K562 (cell line): ENCODE measurements at regions not wholly inside any gene's neighbourhood (a gene's known extent, or its start where the extent isn't known, plus 50 kb on each side); places are given as distances from the start of the nearest gene placed in this dataset.
A peak's percentile ranks its signal among the peaks of the same experiment; 100 is the strongest.

ENCODE experiments used
- ATAC-seq: fragments of 200-7000 bp; cut with Tn5 transposase; 3 replicates; pipeline ENCODE4 v1.9.1; 2020; ENCODE audit warnings: moderate library complexity
- BruUV-seq: library from RNA; stranded (reverse); fragments of 400-500 nt; replicated peaks from 2 replicates; lab custom pipeline; 2021; lab: Mats Ljungman, UMichigan
- CTCF ChIA-PET: fragments of 300-600 bp; formaldehyde crosslinking; extraction: SDS; loops from one replicate; lab custom pipeline; 2021; ENCODE audit warnings: low intra/inter-chr PET ratio; lab: Yijun Ruan, JAX
- POLR2A ChIA-PET: fragments of 300-600, 350-650 bp; sonication (Branson Sonifier 250); formaldehyde crosslinking; extraction: SDS; loops from one replicate; lab custom pipeline; 2021; ENCODE audit warnings: antibody characterized with exemption, inconsistent platforms; lab: Yijun Ruan, JAX
- DNase-seq, 4 experiments: peaks; one replicate each; pipeline versions ENCODE4 v3.0.0 to v3.0.0-alpha.2; 2011 to 2018; ENCODE audit warnings: low spot score in 3 of 4, mixed read lengths in 3 of 4; ENCODE audit errors: extremely low read depth in 1 of 4
- FAIRE-seq: peaks from 2 replicates; lab custom pipeline; 2011; peaks lifted over from hg19 to GRCh38; lab: Jason Lieb, UNC
- H2AFZ ChIP-seq: 2 replicates; pipeline ENCODE4 v1.6.0; 2011; ENCODE audit warnings: low read depth, low read length, control low read depth, inconsistent platforms
- H3K27ac ChIP-seq: fragments of 200-600 bp; 3 replicates; pipeline ENCODE4 v1.8.0; 2011; ENCODE audit warnings: low read depth, mild to moderate bottlenecking, control low read depth, inconsistent platforms, low read length, moderate library complexity, mixed read lengths; ENCODE audit errors: extremely low read depth
- H3K27me3 ChIP-seq, 2 experiments: fragments of 300-600 bp in 1 of 2; 2 replicates in 1 of 2; 3 replicates in 1 of 2; pipeline versions ENCODE4 v1.6.0 to v1.8.0; 2011; ENCODE audit warnings: inconsistent platforms in 2 of 2, low read length in 2 of 2, mild to moderate bottlenecking in 1 of 2, mixed read lengths in 1 of 2, moderate library complexity in 1 of 2; ENCODE audit not compliant: control insufficient read depth in 2 of 2, insufficient read depth in 2 of 2
- H3K36me3 ChIP-seq: fragments of 300-600 bp; 3 replicates; pipeline ENCODE4 v1.8.0; 2011; ENCODE audit warnings: mild to moderate bottlenecking, low read length, inconsistent platforms; ENCODE audit not compliant: control insufficient read depth, insufficient read depth
- H3K4me1 ChIP-seq, 2 experiments: fragments of 200-600 bp in 1 of 2; replicated peaks in 1 of 2; 2 replicates in 1 of 2; 3 replicates in 1 of 2; pipeline versions ENCODE4 v1.5.1 to v1.8.0; 2011; ENCODE audit warnings: inconsistent platforms in 2 of 2, low read length in 2 of 2, mild to moderate bottlenecking in 1 of 2, mixed read lengths in 1 of 2, moderate library complexity in 1 of 2; ENCODE audit not compliant: control insufficient read depth in 2 of 2, insufficient read depth in 2 of 2
- H3K4me2 ChIP-seq: 2 replicates; pipeline ENCODE4 v1.6.1; 2011; ENCODE audit warnings: low read length, control low read depth, inconsistent platforms, mixed read lengths; ENCODE audit not compliant: insufficient read depth
- H3K4me3 ChIP-seq: fragments of 200-600 bp; sonication (generic), shearing (Covaris generic); 2 replicates; pipeline ENCODE4 v1.5.1; 2016; ENCODE audit warnings: control low read depth, inconsistent platforms
- H3K79me2 ChIP-seq: fragments of 200-600 bp; 3 replicates; pipeline ENCODE4 v1.8.0; 2011; ENCODE audit warnings: low read length, inconsistent platforms; ENCODE audit not compliant: control insufficient read depth, insufficient read depth
- H3K9ac ChIP-seq, 2 experiments: 2 replicates each; pipeline versions ENCODE4 v1.6.0 to v1.6.1; 2011; ENCODE audit warnings: low read depth in 2 of 2, low read length in 2 of 2, control low read depth in 1 of 2, inconsistent platforms in 1 of 2, mild to moderate bottlenecking in 1 of 2, mixed read lengths in 1 of 2; ENCODE audit not compliant: insufficient read depth in 1 of 2
- H3K9me1 ChIP-seq: one replicate; pipeline ENCODE4 v1.6.0; 2011; ENCODE audit warnings: inconsistent platforms, mild to moderate bottlenecking, low read length, moderate library complexity; ENCODE audit not compliant: control insufficient read depth, insufficient read depth
- H3K9me3 ChIP-seq: replicated peaks from 2 replicates; pipeline ENCODE4 v1.5.1; 2011; ENCODE audit warnings: low read depth, low read length, inconsistent platforms; ENCODE audit not compliant: control insufficient read depth, insufficient read depth
- H4K20me1 ChIP-seq: replicated peaks from 2 replicates; pipeline ENCODE4 v1.6.1; 2011; ENCODE audit warnings: low read length, inconsistent platforms, mixed read lengths; ENCODE audit not compliant: control insufficient read depth, insufficient read depth
- CEBPG ChIP-seq, 3 experiments: fragments of 200-800 bp in 1 of 3; sonication (Bioruptor generic) in 1 of 3; sonication (generic) in 1 of 3; formaldehyde crosslinking in 1 of 3; IDR thresholded peaks in 2 of 3; conservative IDR thresholded peaks in 1 of 3; 2 replicates each; pipeline versions ENCODE4 v1.6.1 to v1.8.0; 2016 to 2022; ENCODE audit warnings: missing compliant biosample characterization in 2 of 3, missing genetic modification characterization in 2 of 3, mild to moderate bottlenecking in 1 of 3, missing genetic modification reagents in 1 of 3
- HES1 ChIP-seq: fragments of 450-650 bp; IDR thresholded peaks from 2 replicates; pipeline ENCODE4 v1.6.1; 2016; ENCODE audit warnings: low read depth, mild to moderate bottlenecking, moderate library complexity
- HSF4 ChIP-seq: fragments of 250-450 bp; sonication (Bioruptor Pico); IDR thresholded peaks from 2 replicates; pipeline ENCODE4 v2.1.2; 2022; ENCODE audit warnings: mild to moderate bottlenecking, moderate library complexity, borderline replicate concordance
- ILF3 ChIP-seq: fragments of 450-650 bp; IDR thresholded peaks from 2 replicates; pipeline ENCODE4 v1.6.1; 2018; ENCODE audit warnings: antibody characterized with exemption, mild to moderate bottlenecking, moderate library complexity, borderline replicate concordance
- JUND ChIP-seq, 2 experiments: IDR thresholded peaks; 2 replicates in 1 of 2; 3 replicates in 1 of 2; pipeline ENCODE4 v1.6.1; 2011; ENCODE audit warnings: borderline replicate concordance in 2 of 2, low read depth in 2 of 2, low read length in 2 of 2, improper control_type of control experiment in 1 of 2, missing biosample characterization in 1 of 2, missing genetic modification characterization in 1 of 2, missing genetic modification reagents in 1 of 2
- KAT8 ChIP-seq: fragments of 450-650 bp; IDR thresholded peaks from 2 replicates; pipeline ENCODE4 v1.6.1; 2016; ENCODE audit warnings: low read depth, mild to moderate bottlenecking
- NFYB ChIP-seq: IDR thresholded peaks from 2 replicates; pipeline ENCODE4 v1.6.1; 2011; ENCODE audit warnings: mild to moderate bottlenecking, moderate library complexity; ENCODE audit not compliant: insufficient read length; ENCODE audit errors: extremely low read depth
- SMARCA4 ChIP-seq: fragments of 450-650 bp; IDR thresholded peaks from 2 replicates; pipeline ENCODE4 v1.6.1; 2016
- SOX6 ChIP-seq: fragments of 450-650 bp; IDR thresholded peaks from 2 replicates; pipeline ENCODE4 v1.6.1; 2014; ENCODE audit warnings: mild to moderate bottlenecking
- TAF7 ChIP-seq: fragments of 450-650 bp; IDR thresholded peaks from 2 replicates; pipeline ENCODE4 v1.6.1; 2016; ENCODE audit warnings: missing genetic modification characterization, missing compliant biosample characterization
- TEAD1 ChIP-seq, 2 experiments: fragments of 450-650 bp in 1 of 2; sonication (generic) in 1 of 2; formaldehyde crosslinking; IDR thresholded peaks; 2 replicates each; pipeline versions ENCODE4 v1.4.0 to v1.8.0; 2020 to 2022; ENCODE audit warnings: mild to moderate bottlenecking in 2 of 2, missing genetic modification reagents in 1 of 2
- ZFP36 ChIP-seq: fragments of 150-350 bp; IDR thresholded peaks from 2 replicates; pipeline ENCODE4 v1.6.1; 2018; ENCODE audit warnings: low read length, low read depth; ENCODE audit not compliant: partially characterized antibody
- ZNF133 ChIP-seq: fragments of 250-450 bp; sonication (Bioruptor Pico); IDR thresholded peaks from 2 replicates; pipeline ENCODE4 v1.4.0; 2020; ENCODE audit warnings: mild to moderate bottlenecking
- ZNF263 ChIP-seq: sonication (generic); formaldehyde crosslinking; IDR thresholded peaks from 2 replicates; pipeline ENCODE4 v1.8.0; 2022; ENCODE audit warnings: mild to moderate bottlenecking, missing genetic modification reagents, borderline replicate concordance
- ZSCAN29 ChIP-seq: fragments of 450-650 bp; IDR thresholded peaks from 2 replicates; pipeline ENCODE4 v1.6.1; 2017
- WGBS: fragments of 100-300 bp; shearing (Covaris generic); methylation state at CpG from one replicate; pipeline ENCODE4 v1.1.6; 2016; ENCODE audit warnings: low coverage, mixed read lengths; ENCODE audit not compliant: insufficient coverage; ENCODE audit errors: missing lambda C conversion rate; 5-methylcytosine and 5-hydroxymethylcytosine counted together
- in situ Hi-C: fragments of 300-500 bp; cut with MboI; formaldehyde crosslinking; loops from 4 replicates; pipeline ENCODE4 v1.15.0; 2018; ENCODE audit warnings: inconsistent platforms, mixed read lengths
- intact Hi-C: fragments of 100-400 bp; cut with micrococcal nuclease; formaldehyde crosslinking; loops from 2 replicates; pipeline ENCODE4 v1.14.2; 2022
- TF ChIP-seq, protein P1 (sequence below): fragments of 450-650 bp; formaldehyde crosslinking; IDR thresholded peaks from 2 replicates; pipeline ENCODE4 v1.4.0; 2022; ENCODE audit warnings: mild to moderate bottlenecking, moderate library complexity

DNA sequence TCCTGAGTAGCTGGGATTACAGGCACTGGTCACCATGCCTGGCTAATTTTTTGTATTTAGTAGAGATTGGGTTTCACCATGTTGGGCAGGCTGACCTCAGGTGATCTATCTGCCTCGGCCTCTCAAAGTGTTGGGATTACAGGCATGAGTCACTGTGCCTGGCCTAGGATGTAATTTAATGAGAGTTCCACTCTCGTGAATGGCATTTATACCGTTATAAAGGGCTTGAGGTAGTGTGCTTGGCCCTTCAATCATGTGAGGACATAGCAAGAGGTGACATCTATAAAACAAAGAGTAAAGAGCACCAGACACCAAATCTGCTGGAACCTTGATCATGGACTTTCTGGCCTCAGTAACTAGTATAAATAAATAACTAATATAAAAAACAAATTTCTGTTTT, 93.5 kb upstream of the PPP1R9A start:
- no peak overlapping the region for H3K4me2 ChIP-seq
- no peak for TF ChIP-seq ZNF133 (CRISPR knock-in tag)
- TF ChIP-seq ZNF263 (CRISPR knock-in tag), result no peak
- no peak for TF ChIP-seq NFYB
- TF ChIP-seq ILF3, result no peak
- no peak for TF ChIP-seq TAF7 (tag)
- no peak for TF ChIP-seq HES1
- no peak overlapping the region for H3K9ac ChIP-seq
- H3K4me3 ChIP-seq, result no peak overlapping the region
- FAIRE-seq (no peak), ATAC-seq (no peak), DNase-seq (no peak)
- H3K4me1 ChIP-seq, result no peaks in the 10 kb centered on the region
- H3K9me3 ChIP-seq, result no peaks in the 10 kb centered on the region; the same call in 1 of the 2 replicates
- H4K20me1 ChIP-seq, result no peaks in the 10 kb centered on the region
- ChIA-PET CTCF (no interaction called here), POLR2A (no interaction called here)
- in situ Hi-C loops (no loop called here), intact Hi-C loops (no loop called here)
- no peaks in the 10 kb centered on the region for H3K27me3 ChIP-seq
- H3K27ac ChIP-seq, result no peak overlapping the region
- no TSS peak for BruUV-seq
- no peaks in the 10 kb centered on the region for H3K36me3 ChIP-seq
- no peaks in the 10 kb centered on the region for H3K9me1 ChIP-seq
- H2AFZ ChIP-seq, result no peak overlapping the region
- 6% methylated on average over 3 of the region's 3 CpGs for WGBS
- no peaks in the 10 kb centered on the region for H3K79me2 ChIP-seq

- no peak overlapping the region for H3K9ac ChIP-seq
- no peaks in the 10 kb centered on the region for H3K9me3 ChIP-seq
- no peaks in the 10 kb centered on the region for H4K20me1 ChIP-seq
- H2AFZ ChIP-seq, result no peak overlapping the region
- H3K27me3 ChIP-seq, result no peaks in the 10 kb centered on the region
- ChIA-PET CTCF (no interaction called here), POLR2A (no interaction called here)
- H3K4me1 ChIP-seq, result no peaks in the 10 kb centered on the region
- no peaks in the 10 kb centered on the region for H3K79me2 ChIP-seq
- no peak for FAIRE-seq
- intact Hi-C loops (no loop called here), in situ Hi-C loops (no loop called here)
- ATAC-seq, result no peak
- H3K4me2 ChIP-seq, result no peak overlapping the region
- DNase-seq, result no peak
- no peak overlapping the region for H3K27ac ChIP-seq
- no peaks in the 10 kb centered on the region for H3K9me1 ChIP-seq
- H3K36me3 ChIP-seq, result no peaks in the 10 kb centered on the region
- H3K4me3 ChIP-seq, result no peak overlapping the region
- no TSS peak for BruUV-seq
- TF ChIP-seq ZFP36 (no peak), ZSCAN29 (no peak), JUND (IDR thresholded peaks at IDR 0.05; ENCODE audit: borderline replicate concordance, low read depth, low read length) (0 out of 2 replicates have a peak, but pooled peaks have one; percentile 56), JUND (tag; IDR thresholded peaks at IDR 0.05; ENCODE audit: borderline replicate concordance, low read depth, low read length) (peak; percentile 48; the same call in 1 of the 3 replicates), SMARCA4 (no peak), SOX6 (0 out of 2 replicates have a peak, but pooled peaks have one; percentile 31), TEAD1 (CRISPR knock-in tag; IDR thresholded peaks at IDR 0.05) (peak in 1 of 2 experiments; percentile 65; a peak in 2 of 4 replicates), KAT8 (no peak), HSF4 (no peak), CEBPG (CRISPR knock-in tag; IDR thresholded peaks at IDR 0.05) (no peak), CEBPG (tag; conservative IDR thresholded peaks at IDR 0.05 in 1 of 2, IDR thresholded peaks at IDR 0.05 in 1 of 2) (peak in 1 of 2 experiments; percentile 73; a peak in 2 of 4 replicates)
- TF ChIP-seq, protein P1, sequence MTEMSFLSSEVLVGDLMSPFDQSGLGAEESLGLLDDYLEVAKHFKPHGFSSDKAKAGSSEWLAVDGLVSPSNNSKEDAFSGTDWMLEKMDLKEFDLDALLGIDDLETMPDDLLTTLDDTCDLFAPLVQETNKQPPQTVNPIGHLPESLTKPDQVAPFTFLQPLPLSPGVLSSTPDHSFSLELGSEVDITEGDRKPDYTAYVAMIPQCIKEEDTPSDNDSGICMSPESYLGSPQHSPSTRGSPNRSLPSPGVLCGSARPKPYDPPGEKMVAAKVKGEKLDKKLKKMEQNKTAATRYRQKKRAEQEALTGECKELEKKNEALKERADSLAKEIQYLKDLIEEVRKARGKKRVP, result peak; percentile 75
Measured at GRCh38 chr7:94823947-94824346, 83.4 kb upstream of the PPP1R9A start.
